IMR-90 (cell line): ENCODE measurements at regions not wholly inside any gene's neighbourhood (a gene's known extent, or its start where the extent isn't known, plus 50 kb on each side); places are given as distances from the start of the nearest gene placed in this dataset.

Experiments used
- ATAC-seq: fragments of 200-7000 bp; cut with Tn5 transposase; 2 replicates; pipeline ENCODE4 v1.9.1; 2020; ENCODE audit warnings: low read depth, mild to moderate bottlenecking, moderate library complexity
- BruUV-seq: library from RNA; stranded (reverse); fragments of 400-500 nt; replicated peaks from 2 replicates; lab custom pipeline; 2021; lab: Mats Ljungman, UMichigan
- CTCF ChIA-PET: fragments of 300-600 bp; formaldehyde crosslinking; extraction: SDS; loops from one replicate; lab custom pipeline; 2021; ENCODE audit warnings: antibody characterized with exemption; lab: Yijun Ruan, JAX
- POLR2A ChIA-PET: fragments of 300-600 bp; sonication (Branson Sonifier 250); formaldehyde crosslinking; loops from one replicate; lab custom pipeline; 2022; ENCODE audit warnings: antibody characterized with exemption; ENCODE audit not compliant: unreplicated experiment; lab: Charles Lee
- DNase-seq: peaks from one replicate; pipeline ENCODE4 v3.0.0; 2013
- H2AFZ ChIP-seq: replicated peaks from 2 replicates; pipeline ENCODE3; 2013; ENCODE audit warnings: low read length, mild to moderate bottlenecking; ENCODE audit not compliant: poor library complexity
- H2AK5ac ChIP-seq: 2 replicates; pipeline ENCODE4 v1.6.1; 2013; ENCODE audit warnings: low read depth, low read length, inconsistent platforms
- H2AK9ac ChIP-seq: replicated peaks from 2 replicates; pipeline ENCODE3; 2013; ENCODE audit warnings: mild to moderate bottlenecking, low read depth, low read length, moderate library complexity; ENCODE audit not compliant: poor library complexity
- H2BK120ac ChIP-seq: 2 replicates; pipeline ENCODE4 v1.6.1; 2013; ENCODE audit warnings: low read depth, low read length, inconsistent platforms
- H2BK15ac ChIP-seq: 3 replicates; pipeline ENCODE4 v1.6.1; 2013; ENCODE audit warnings: low read depth, low read length, inconsistent platforms
- H2BK20ac ChIP-seq: 2 replicates; pipeline ENCODE4 v1.6.1; 2013; ENCODE audit warnings: low read depth, mild to moderate bottlenecking, inconsistent platforms, low read length, moderate library complexity
- H2BK5ac ChIP-seq: 2 replicates; pipeline ENCODE4 v1.6.1; 2013; ENCODE audit warnings: mild to moderate bottlenecking, low read depth, low read length, inconsistent platforms; ENCODE audit not compliant: poor library complexity, severe bottlenecking
- H3K14ac ChIP-seq: replicated peaks from 2 replicates; pipeline ENCODE4 v1.6.1; 2013; ENCODE audit warnings: low read depth, low read length, inconsistent platforms
- H3K18ac ChIP-seq: 2 replicates; pipeline ENCODE4 v1.6.1; 2013; ENCODE audit warnings: low read depth, low read length, control low read depth
- H3K23ac ChIP-seq: 2 replicates; pipeline ENCODE4 v1.6.1; 2013; ENCODE audit warnings: low read depth, low read length, inconsistent platforms
- H3K27ac ChIP-seq: 2 replicates; pipeline ENCODE4 v1.5.1; 2013; ENCODE audit warnings: mild to moderate bottlenecking, control low read depth, low read length; ENCODE audit not compliant: insufficient read depth
- H3K27me3 ChIP-seq: 2 replicates; pipeline ENCODE4 v1.6.1; 2013; ENCODE audit warnings: low read length; ENCODE audit not compliant: control insufficient read depth, insufficient read depth
- H3K36me3 ChIP-seq: 2 replicates; pipeline ENCODE4 v1.6.1; 2013; ENCODE audit warnings: low read length, mixed read lengths; ENCODE audit not compliant: control insufficient read depth, insufficient read depth
- H3K4ac ChIP-seq: 2 replicates; pipeline ENCODE4 v1.6.1; 2013; ENCODE audit warnings: low read depth, low read length, inconsistent platforms
- H3K4me1 ChIP-seq: 2 replicates; pipeline ENCODE4 v1.6.1; 2013; ENCODE audit warnings: low read length, mixed read lengths; ENCODE audit not compliant: control insufficient read depth, insufficient read depth
- H3K4me2 ChIP-seq: 2 replicates; pipeline ENCODE4 v1.6.1; 2013; ENCODE audit warnings: low read depth, mild to moderate bottlenecking, control low read depth, low read length, moderate library complexity
- H3K4me3 ChIP-seq: 2 replicates; pipeline ENCODE4 v1.5.1; 2013; ENCODE audit warnings: low read depth, mild to moderate bottlenecking, control low read depth, low read length, moderate library complexity; ENCODE audit not compliant: insufficient read depth
- H3K56ac ChIP-seq: 2 replicates; pipeline ENCODE4 v1.6.1; 2013; ENCODE audit warnings: low read length, inconsistent platforms; ENCODE audit not compliant: insufficient read depth; ENCODE audit errors: extremely low read depth
- H3K79me1 ChIP-seq, 2 experiments: 2 replicates each; pipeline ENCODE4 v1.6.1; 2013; ENCODE audit warnings: low read length in 2 of 2, inconsistent platforms in 1 of 2, low read depth in 1 of 2
- H3K9ac ChIP-seq: 2 replicates; pipeline ENCODE4 v1.6.1; 2013; ENCODE audit warnings: low read depth, low read length, control low read depth
- H3K9me1 ChIP-seq: 2 replicates; pipeline ENCODE4 v1.6.1; 2013; ENCODE audit warnings: low read length, inconsistent platforms; ENCODE audit not compliant: insufficient read depth
- H3K9me3 ChIP-seq: 2 replicates; pipeline ENCODE4 v1.6.1; 2013; ENCODE audit warnings: low read length; ENCODE audit not compliant: control insufficient read depth, insufficient read depth
- H4K20me1 ChIP-seq: 2 replicates; pipeline ENCODE4 v1.6.1; 2013; ENCODE audit warnings: low read length, inconsistent platforms; ENCODE audit not compliant: insufficient read depth
- H4K5ac ChIP-seq: 2 replicates; pipeline ENCODE4 v1.6.1; 2013; ENCODE audit warnings: mild to moderate bottlenecking, low read depth, low read length, control low read depth
- H4K8ac ChIP-seq, 2 experiments: 2 replicates each; pipeline ENCODE4 v1.6.1; 2013; ENCODE audit warnings: low read depth in 2 of 2, low read length in 2 of 2, control low read depth in 1 of 2, inconsistent platforms in 1 of 2
- H4K91ac ChIP-seq: 2 replicates; pipeline ENCODE4 v1.6.1; 2013; ENCODE audit warnings: low read depth, low read length, inconsistent platforms; ENCODE audit not compliant: insufficient read depth
- CTCF ChIP-seq: conservative IDR thresholded peaks from 2 replicates; pipeline ENCODE4 v1.5.1; 2012; ENCODE audit warnings: mild to moderate bottlenecking, low read depth, low read length, improper control_type of control experiment
- RCOR1 ChIP-seq: IDR thresholded peaks from 2 replicates; pipeline ENCODE4 v1.6.1; 2012; ENCODE audit warnings: mild to moderate bottlenecking, low read length, improper control_type of control experiment; ENCODE audit not compliant: insufficient replicate concordance
- SMC3 ChIP-seq: fragments of 150-350 bp; IDR thresholded peaks from 2 replicates; pipeline ENCODE4 v1.6.1; 2016; ENCODE audit warnings: low read depth, mild to moderate bottlenecking, antibody characterized with exemption, low read length, moderate library complexity
- WGBS, 2 experiments: methylation state at CpG; one replicate each; pipeline versions ENCODE4 v1.1.5 to v1.1.7; 2013; ENCODE audit warnings: missing lambda C conversion rate in 2 of 2; ENCODE audit not compliant: insufficient read length in 1 of 2; ENCODE audit errors: extremely low coverage in 2 of 2; 5-methylcytosine and 5-hydroxymethylcytosine counted together
- dilution Hi-C: fragments of 300-500 bp; cut with HindIII; formaldehyde crosslinking; loops from one replicate; pipeline ENCODE4 v1.14.3; 2018; ENCODE audit warnings: low sequenced_read_pairs; ENCODE audit not compliant: unreplicated experiment
- in situ Hi-C: fragments of 300-500 bp; cut with MboI; formaldehyde crosslinking; loops from 3 replicates; pipeline ENCODE4 v1.14.3; 2019; ENCODE audit warnings: low sequenced_read_pairs, inconsistent platforms, mixed read lengths
- intact Hi-C: fragments of 100-400 bp; cut with micrococcal nuclease; formaldehyde crosslinking; loops from 2 replicates; pipeline ENCODE4 v1.10.0; 2022

DNA sequence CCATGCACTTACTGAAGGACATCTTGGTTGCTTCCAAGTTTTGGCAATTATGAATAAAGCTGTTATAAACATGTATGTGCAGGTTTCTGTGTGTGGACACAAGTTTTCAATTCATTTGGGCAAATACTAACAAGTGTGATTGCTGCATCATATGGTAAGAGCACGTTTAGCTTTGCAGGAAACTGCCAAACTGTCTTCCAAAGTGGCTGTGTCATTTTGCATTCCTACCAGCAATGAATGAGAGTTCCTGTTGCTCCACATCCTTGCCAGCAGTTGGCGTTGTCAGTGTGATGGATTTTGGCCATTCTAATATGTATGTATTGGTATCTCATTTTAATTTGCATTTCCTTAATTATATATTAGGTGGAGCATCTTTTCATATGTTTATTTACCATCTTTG, 280.1 kb downstream of the SV2B start:
- ChIA-PET POLR2A (no interaction called here), CTCF (no interaction called here)
- H3K23ac ChIP-seq: no peak overlapping the region
- H2BK5ac ChIP-seq: no peak overlapping the region
- no peak overlapping the region for H2AFZ ChIP-seq
- no peak for ATAC-seq
- no peaks in the 10 kb centered on the region for H3K4me1 ChIP-seq
- dilution Hi-C loops: no loop called here
- no peaks in the 10 kb centered on the region for H3K9me1 ChIP-seq
- H3K9me3 ChIP-seq: no peaks in the 10 kb centered on the region
- H2BK20ac ChIP-seq: no peak overlapping the region
- no peak for TF ChIP-seq CTCF
- no peak for TF ChIP-seq RCOR1
- no peak for TF ChIP-seq SMC3
- H2BK15ac ChIP-seq: no peak overlapping the region
- peaks cover 2% of the 10 kb centered on the region for H3K27me3 ChIP-seq
- no peak for DNase-seq
- H3K4ac ChIP-seq: no peak overlapping the region
- H3K56ac ChIP-seq: no peak overlapping the region
- no peak overlapping the region for H3K4me2 ChIP-seq
- H2AK9ac ChIP-seq: no peak overlapping the region
- H3K79me1 ChIP-seq: no peaks in the 10 kb centered on the region
- H4K20me1 ChIP-seq: no peaks in the 10 kb centered on the region
- H4K91ac ChIP-seq: no peak overlapping the region
- H3K27ac ChIP-seq: no peak overlapping the region
- no peak overlapping the region for H2AK5ac ChIP-seq
- no peak overlapping the region for H3K4me3 ChIP-seq
- H3K18ac ChIP-seq: no peak overlapping the region
- no peaks in the 10 kb centered on the region for H3K36me3 ChIP-seq
- H4K5ac ChIP-seq: no peak overlapping the region
- intact Hi-C loops: no loop called here
- no peak overlapping the region for H4K8ac ChIP-seq
- no peak overlapping the region for H2BK120ac ChIP-seq
- in situ Hi-C loops: no loop called here
- BruUV-seq: no TSS peak
- no peak overlapping the region for H3K14ac ChIP-seq
- H3K9ac ChIP-seq: no peak overlapping the region
- no CpG with 5 or more reads among the region's 2 CpGs for WGBS, 2 experiments
